ENCODE measurements at regions not wholly inside any gene's neighbourhood (a gene's known extent, or its start where the extent isn't known, plus 50 kb on each side); places are given as distances from the start of the nearest gene placed in this dataset.

GRCh38 chr1:101164776-101165175 is 72.0 kb upstream of the S1PR1 start:
- no peaks in the 10 kb centered on the region for H3K79me2 ChIP-seq
- no peak overlapping the region for H3K9ac ChIP-seq
- no peaks in the 10 kb centered on the region for H3K9me3 ChIP-seq (ENCODE audit: control insufficient read depth, low read length)
- no peak for TF ChIP-seq CTCF (IDR thresholded peaks at IDR 0.05)
- H3K4me2 ChIP-seq (ENCODE audit: low read length), result no peak overlapping the region
- H3K27me3 ChIP-seq (ENCODE audit: control insufficient read depth, insufficient read depth, low read length), result no peaks in the 10 kb centered on the region
- no peak overlapping the region for H3K4me3 ChIP-seq (ENCODE audit: low read depth, low read length)
- no peak overlapping the region for H2AFZ ChIP-seq
- no peak overlapping the region for H3K27ac ChIP-seq
- no peaks in the 10 kb centered on the region for H3K4me1 ChIP-seq
- no peaks in the 10 kb centered on the region for H3K36me3 ChIP-seq (ENCODE audit: control insufficient read depth, insufficient read depth, low read length)

DNA sequence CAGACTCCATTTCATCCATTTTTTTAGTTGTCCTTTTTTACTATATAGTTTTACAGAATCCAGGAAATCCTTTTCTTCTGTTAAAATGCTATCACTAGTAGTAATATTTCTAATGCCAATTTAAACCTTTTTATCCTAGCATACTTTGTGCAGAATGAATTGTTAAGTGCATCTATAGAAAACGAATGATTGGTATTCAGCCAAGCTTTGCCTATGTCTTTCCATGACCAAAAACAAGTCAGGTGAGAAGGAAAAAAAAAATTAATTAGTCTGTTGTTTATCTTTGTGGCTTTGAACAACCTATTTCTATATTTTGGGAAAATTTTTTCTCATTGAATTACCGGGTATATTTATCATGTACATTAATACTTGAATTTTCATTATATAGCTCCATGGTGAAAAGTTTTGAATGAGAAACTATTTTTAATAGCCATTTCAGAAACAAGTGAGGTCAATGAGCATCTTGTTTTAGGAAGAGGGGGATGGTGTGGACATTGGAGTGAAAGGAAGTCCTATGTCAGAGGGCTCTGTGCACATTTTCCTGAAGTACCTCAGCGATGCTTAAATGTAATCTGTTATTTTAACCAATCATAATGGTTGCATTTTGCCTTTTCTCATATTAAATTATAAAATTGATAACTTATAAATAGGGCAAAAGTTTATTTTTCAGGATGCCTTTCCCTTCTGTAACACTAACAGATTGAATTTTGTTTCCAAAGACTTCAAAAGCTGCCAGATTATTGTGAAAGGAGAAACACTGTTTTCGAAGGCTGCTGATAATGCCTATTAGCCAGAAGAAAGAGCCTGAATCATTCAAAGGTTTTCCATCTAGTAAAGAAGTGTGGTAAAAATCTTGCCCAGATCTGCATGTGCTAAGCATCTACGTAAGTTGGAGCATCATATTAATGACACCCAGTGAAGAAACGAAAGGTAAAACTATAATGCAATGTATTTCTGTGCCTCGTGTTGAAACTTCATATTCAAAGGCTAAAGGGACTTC is 73.8 kb upstream of the S1PR1 start:
- no peaks in the 10 kb centered on the region for H3K9me3 ChIP-seq (ENCODE audit: control insufficient read depth, low read length)
- no peaks in the 10 kb centered on the region for H3K36me3 ChIP-seq (ENCODE audit: control insufficient read depth, insufficient read depth, low read length)
- H3K27me3 ChIP-seq (ENCODE audit: control insufficient read depth, insufficient read depth, low read length), result no peaks in the 10 kb centered on the region
- no peak overlapping the region for H3K9ac ChIP-seq
- TF ChIP-seq CTCF (IDR thresholded peaks at IDR 0.05), result no peak
- no peak overlapping the region for H3K4me3 ChIP-seq (ENCODE audit: low read depth, low read length)
- peak overlapping the region; percentile 42 for H3K27ac ChIP-seq
- no peak overlapping the region for H2AFZ ChIP-seq
- H3K4me1 ChIP-seq, result no peaks in the 10 kb centered on the region
- H3K79me2 ChIP-seq, result no peaks in the 10 kb centered on the region
- H3K4me2 ChIP-seq (ENCODE audit: low read length), result no peak overlapping the region

GRCh38 chr1:101162300-101162699 is 74.5 kb upstream of the S1PR1 start:
- Histone ChIP-seq H2AFZ (no peak overlapping the region), H3K4me2 (ENCODE audit: low read length) (no peak overlapping the region), H3K36me3 (ENCODE audit: control insufficient read depth, insufficient read depth, low read length) (no peaks in the 10 kb centered on the region), H3K9ac (no peak overlapping the region), H3K27me3 (ENCODE audit: control insufficient read depth, insufficient read depth, low read length) (no peaks in the 10 kb centered on the region), H3K4me3 (ENCODE audit: low read depth, low read length) (no peak overlapping the region), H3K9me3 (ENCODE audit: control insufficient read depth, low read length) (no peaks in the 10 kb centered on the region), H3K4me1 (no peaks in the 10 kb centered on the region), H3K27ac (peak overlapping the region; percentile 42), H3K79me2 (no peaks in the 10 kb centered on the region)
- TF ChIP-seq CTCF (IDR thresholded peaks at IDR 0.05), result no peak

DNA sequence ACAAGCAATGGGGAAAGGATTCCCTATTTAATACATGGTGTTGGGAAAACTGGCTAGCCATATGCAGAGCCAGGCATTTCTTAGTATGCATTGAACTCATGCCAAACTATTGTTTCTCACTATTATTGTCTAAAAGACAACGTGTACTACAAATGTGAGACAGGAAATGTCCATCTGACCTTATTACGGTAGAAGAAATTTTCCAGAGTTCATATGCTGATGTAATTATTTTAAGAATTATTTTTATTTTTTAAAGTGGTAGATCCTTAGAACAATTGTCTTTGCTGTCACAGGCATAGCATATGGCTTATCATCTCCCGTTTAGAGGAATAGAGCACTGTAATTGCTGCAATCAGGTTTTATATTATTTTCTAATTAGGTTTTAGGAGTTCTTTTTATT is 75.2 kb upstream of the S1PR1 start:
- H2AFZ ChIP-seq, result no peak overlapping the region
- H3K4me2 ChIP-seq (ENCODE audit: low read length), result no peak overlapping the region
- H3K27ac ChIP-seq, result peak overlapping the region; percentile 42
- no peaks in the 10 kb centered on the region for H3K9me3 ChIP-seq (ENCODE audit: control insufficient read depth, low read length)
- no peak overlapping the region for H3K4me3 ChIP-seq (ENCODE audit: low read depth, low read length)
- no peaks in the 10 kb centered on the region for H3K79me2 ChIP-seq
- no peak for TF ChIP-seq CTCF (IDR thresholded peaks at IDR 0.05)
- H3K4me1 ChIP-seq, result no peaks in the 10 kb centered on the region
- no peaks in the 10 kb centered on the region for H3K27me3 ChIP-seq (ENCODE audit: control insufficient read depth, insufficient read depth, low read length)
- no peak overlapping the region for H3K9ac ChIP-seq
- no peaks in the 10 kb centered on the region for H3K36me3 ChIP-seq (ENCODE audit: control insufficient read depth, insufficient read depth, low read length)
